Natural killer cell (primary cell): ENCODE measurements at regions not wholly inside any gene's neighbourhood (a gene's known extent, or its start where the extent isn't known, plus 50 kb on each side); places are given as distances from the start of the nearest gene placed in this dataset.

Source experiments
- ATAC-seq, 3 donors: fragments of 150-1000 bp in 2 of 3; fragments of 200-7000 bp in 1 of 3; cut with Tn5 transposase; 1 replicate in 1 of 3; 2 replicates in 2 of 3; pipeline ENCODE4 v1.10.0; 2021; ENCODE audit warnings: mild to moderate bottlenecking in 2 of 3, moderate library complexity in 2 of 3
- DNase-seq, 2 donors: peaks; one replicate each; pipeline versions ENCODE4 v3.0.0 to v3.0.0-alpha.2; 2013 to 2021; ENCODE audit warnings: mixed read lengths in 1 of 2
- H3K27ac ChIP-seq: one replicate; pipeline ENCODE4 v1.5.1; 2013; ENCODE audit warnings: mild to moderate bottlenecking, low read length
- H3K27me3 ChIP-seq: one replicate; pipeline ENCODE4 v1.6.1; 2013; ENCODE audit warnings: low read length; ENCODE audit not compliant: control insufficient read depth, insufficient read depth
- H3K36me3 ChIP-seq: one replicate; pipeline ENCODE4 v1.6.1; 2013; ENCODE audit warnings: low read length; ENCODE audit not compliant: control insufficient read depth, insufficient read depth
- H3K4me1 ChIP-seq: one replicate; pipeline ENCODE4 v1.6.1; 2013; ENCODE audit warnings: low read length; ENCODE audit not compliant: control insufficient read depth, insufficient read depth
- H3K4me3 ChIP-seq: one replicate; pipeline ENCODE4 v1.5.1; 2013; ENCODE audit warnings: low read length
- H3K9me3 ChIP-seq: one replicate; pipeline ENCODE4 v1.6.1; 2013; ENCODE audit warnings: low read length; ENCODE audit not compliant: control insufficient read depth, insufficient read depth
- H3K27ac Mint-ChIP-seq, 2 donors: one replicate each; pipeline ENCODE4 v1.8.0; 2022; ENCODE audit warnings: mild to moderate bottlenecking in 2 of 2, mixed read lengths in 2 of 2, moderate library complexity in 1 of 2
- H3K27me3 Mint-ChIP-seq, 2 donors: one replicate each; pipeline ENCODE4 v1.8.0; 2022; ENCODE audit warnings: low read depth in 2 of 2, mixed read lengths in 2 of 2
- H3K36me3 Mint-ChIP-seq: one replicate; pipeline ENCODE4 v1.8.0; 2022; ENCODE audit warnings: mixed read lengths
- H3K4me1 Mint-ChIP-seq, 2 donors: one replicate each; pipeline ENCODE4 v1.8.0; 2022; ENCODE audit warnings: mixed read lengths in 2 of 2
- H3K4me3 Mint-ChIP-seq: one replicate; pipeline ENCODE4 v1.8.0; 2022; ENCODE audit warnings: mild to moderate bottlenecking, moderate library complexity, mixed read lengths
- H3K9me3 Mint-ChIP-seq, 2 donors: one replicate each; pipeline ENCODE4 v1.8.0; 2022; ENCODE audit warnings: mixed read lengths in 2 of 2
- CTCF ChIP-seq: fragments of 200-600 bp; IDR thresholded peaks from one replicate; pipeline ENCODE4 v1.8.0; 2022; ENCODE audit warnings: antibody characterized with exemption
- WGBS: methylation state at CpG from one replicate; pipeline ENCODE4 v1.1.7; 2013; ENCODE audit warnings: missing lambda C conversion rate; ENCODE audit not compliant: insufficient coverage; 5-methylcytosine and 5-hydroxymethylcytosine counted together
- intact Hi-C: fragments of 100-400 bp; cut with micrococcal nuclease; formaldehyde crosslinking; loops from one replicate; pipeline ENCODE4 v1.14.2; 2022

- Histone ChIP-seq H3K9me3 (no peaks in the 10 kb centered on the region), H3K4me1 (no peaks in the 10 kb centered on the region), H3K4me3 (no peak overlapping the region), H3K36me3 (no peaks in the 10 kb centered on the region), H3K27ac (no peak overlapping the region), H3K27me3 (no peaks in the 10 kb centered on the region)
- TF ChIP-seq CTCF, result no peak
- no peaks in the 10 kb centered on the region for H3K9me3 Mint-ChIP-seq
- H3K4me1 Mint-ChIP-seq, result no peaks in the 10 kb centered on the region
- WGBS, result 90% methylated on average over 8 of the region's 8 CpGs
- intact Hi-C loops, result no loop called here
- H3K4me3 Mint-ChIP-seq, result no peak overlapping the region
- no peak for DNase-seq
- H3K27me3 Mint-ChIP-seq, result peaks cover 14 to 62% of the 10 kb centered on the region in 2 donors
- ATAC-seq, result no peak
- H3K36me3 Mint-ChIP-seq, result no peaks in the 10 kb centered on the region
- no peak overlapping the region for H3K27ac Mint-ChIP-seq
Observed at GRCh38 chr15:60184579-60184978, 180.5 kb downstream of the FOXB1 start.

GRCh38 chr15:60191016-60191415 is 186.9 kb downstream of the FOXB1 start:
- Mint-ChIP-seq H3K9me3 (no peaks in the 10 kb centered on the region), H3K27me3 (peaks cover 22 to 61% of the 10 kb centered on the region in 2 donors), H3K27ac (no peak overlapping the region), H3K4me3 (no peak overlapping the region), H3K36me3 (no peaks in the 10 kb centered on the region), H3K4me1 (no peaks in the 10 kb centered on the region)
- intact Hi-C loops, result no loop called here
- 87% methylated on average over 4 of the region's 6 CpGs for WGBS
- TF ChIP-seq CTCF, result no peak
- Histone ChIP-seq H3K27ac (no peak overlapping the region), H3K27me3 (no peaks in the 10 kb centered on the region), H3K4me1 (no peaks in the 10 kb centered on the region), H3K36me3 (no peaks in the 10 kb centered on the region), H3K9me3 (no peaks in the 10 kb centered on the region), H3K4me3 (no peak overlapping the region)
- ATAC-seq (no peak), DNase-seq (no peak)

GRCh38 chr15:60191821-60192220 is 187.7 kb downstream of the FOXB1 start:
- H3K27me3 Mint-ChIP-seq, result peaks cover 28 to 63% of the 10 kb centered on the region in 2 donors
- intact Hi-C loops, result no loop called here
- ATAC-seq, result no peak

More at GRCh38 chr15:60191821-60192220, 187.7 kb downstream of the FOXB1 start:
- TF ChIP-seq CTCF, result no peak
- Histone ChIP-seq H3K4me3 (no peak overlapping the region), H3K36me3 (no peaks in the 10 kb centered on the region), H3K4me1 (no peaks in the 10 kb centered on the region), H3K27ac (no peak overlapping the region), H3K9me3 (no peaks in the 10 kb centered on the region), H3K27me3 (no peaks in the 10 kb centered on the region)
- Mint-ChIP-seq H3K27ac (no peak overlapping the region), H3K9me3 (no peaks in the 10 kb centered on the region), H3K4me3 (no peak overlapping the region), H3K36me3 (no peaks in the 10 kb centered on the region), H3K4me1 (no peaks in the 10 kb centered on the region)
- DNase-seq, result no peak
- WGBS, result 60% methylated on average over 1 of the region's 2 CpGs
